Activated naive CD4-positive, alpha-beta T cell treated with anti-CD3 and anti-CD28 coated beads, Interleukin-2, amount 50 U/mL, for 72 hours (primary cell): ENCODE measurements at regions not wholly inside any gene's neighbourhood (a gene's known extent, or its start where the extent isn't known, plus 50 kb on each side); places are given as distances from the start of the nearest gene placed in this dataset.
"Not testable (repeated sequence)": the region's sequence is repeated elsewhere in the genome, so short reads cannot be mapped to it uniquely, and the experiment has no call there.

Source experiments
- ATAC-seq, 2 donors: fragments of 150-1000 bp; cut with Tn5 transposase; 2 replicates each; pipeline ENCODE4 v1.10.0; 2021; ENCODE audit warnings: mild to moderate bottlenecking in 2 of 2, moderate library complexity in 2 of 2
- DNase-seq, 2 donors: peaks; one replicate each; pipeline ENCODE4 v3.0.0; 2021 to 2022; ENCODE audit warnings: low spot score in 2 of 2
- H3K27ac Mint-ChIP-seq, 2 donors: one replicate each; pipeline ENCODE4 v1.8.0; 2022; ENCODE audit warnings: mild to moderate bottlenecking in 2 of 2, mixed read lengths in 2 of 2
- H3K36me3 Mint-ChIP-seq, 2 donors: one replicate each; pipeline ENCODE4 v1.8.0; 2022; ENCODE audit warnings: mixed read lengths in 2 of 2
- H3K9me3 Mint-ChIP-seq, 2 donors: one replicate each; pipeline ENCODE4 v1.8.0; 2022; ENCODE audit warnings: mixed read lengths in 2 of 2

DNA sequence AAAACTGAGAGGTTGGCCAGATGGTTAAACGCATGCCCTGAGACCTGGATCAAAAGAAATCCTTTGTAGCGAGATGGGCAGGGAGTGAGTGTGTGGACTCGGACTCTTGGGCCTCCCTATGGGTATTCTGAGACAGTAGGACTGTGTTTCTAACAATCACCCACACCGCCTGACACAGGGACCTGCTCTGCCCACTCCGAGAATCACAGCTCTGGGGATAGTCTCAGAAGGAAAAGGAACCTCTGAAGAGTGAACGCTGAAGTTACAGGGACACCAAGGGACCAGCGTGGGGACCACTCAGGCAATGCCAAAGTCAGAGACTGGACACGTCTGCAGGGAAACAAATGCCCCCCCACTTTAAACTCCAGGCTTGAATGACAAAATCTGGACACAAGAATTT, 242.1 kb upstream of the TCERG1L start:
- no peaks in the 10 kb centered on the region for H3K36me3 Mint-ChIP-seq
- ATAC-seq (no peak), DNase-seq (no peak)
- H3K27ac Mint-ChIP-seq, result no peak overlapping the region
- no peaks in the 10 kb centered on the region for H3K9me3 Mint-ChIP-seq

DNA sequence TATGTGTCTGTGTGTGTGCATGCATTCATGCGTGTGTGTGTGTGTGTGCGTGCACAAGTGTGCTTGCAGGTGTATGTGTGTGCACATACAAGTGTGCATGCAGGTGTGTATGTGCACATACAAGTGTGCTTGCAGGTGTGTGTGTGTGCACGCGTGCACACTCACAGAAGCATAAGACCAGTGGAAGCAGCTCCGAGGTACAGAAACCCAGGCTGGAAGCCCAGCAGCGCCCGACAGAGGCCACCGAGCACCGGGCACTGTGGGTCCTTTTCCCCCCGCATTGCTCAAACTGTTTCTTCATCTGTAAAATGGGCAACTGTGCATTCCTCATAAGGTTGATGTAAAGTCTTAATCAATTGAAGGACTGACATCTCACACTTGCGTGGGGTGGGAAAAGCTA, 243.3 kb upstream of the TCERG1L start:
- Mint-ChIP-seq H3K9me3 (no peaks in the 10 kb centered on the region), H3K27ac (no peak overlapping the region), H3K36me3 (no peaks in the 10 kb centered on the region)
- no peak for ATAC-seq
- no peak for DNase-seq

DNA sequence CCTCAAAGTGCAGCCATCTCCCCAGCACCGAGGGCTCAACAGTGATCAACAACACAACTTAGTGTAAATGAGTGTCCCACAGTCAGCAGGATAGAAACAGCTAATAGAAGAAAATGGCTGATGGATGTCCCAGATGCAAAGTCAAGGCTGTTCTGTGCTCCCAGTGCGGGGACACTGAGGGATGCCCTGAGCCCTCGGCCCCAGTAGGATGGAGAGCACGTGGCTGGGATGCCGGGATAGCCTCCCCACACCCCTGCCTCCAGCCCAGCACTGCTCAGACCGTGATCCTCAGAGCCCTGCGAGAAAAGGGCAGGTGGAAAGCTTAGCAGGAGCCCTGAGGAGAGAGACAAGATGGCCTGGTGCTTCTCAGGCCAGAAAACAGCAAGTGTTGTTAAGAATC, 243.9 kb upstream of the TCERG1L start:
- DNase-seq, result no peak
- no peak overlapping the region for H3K27ac Mint-ChIP-seq
- ATAC-seq, result no peak
- no peaks in the 10 kb centered on the region for H3K9me3 Mint-ChIP-seq
- H3K36me3 Mint-ChIP-seq, result no peaks in the 10 kb centered on the region

DNA sequence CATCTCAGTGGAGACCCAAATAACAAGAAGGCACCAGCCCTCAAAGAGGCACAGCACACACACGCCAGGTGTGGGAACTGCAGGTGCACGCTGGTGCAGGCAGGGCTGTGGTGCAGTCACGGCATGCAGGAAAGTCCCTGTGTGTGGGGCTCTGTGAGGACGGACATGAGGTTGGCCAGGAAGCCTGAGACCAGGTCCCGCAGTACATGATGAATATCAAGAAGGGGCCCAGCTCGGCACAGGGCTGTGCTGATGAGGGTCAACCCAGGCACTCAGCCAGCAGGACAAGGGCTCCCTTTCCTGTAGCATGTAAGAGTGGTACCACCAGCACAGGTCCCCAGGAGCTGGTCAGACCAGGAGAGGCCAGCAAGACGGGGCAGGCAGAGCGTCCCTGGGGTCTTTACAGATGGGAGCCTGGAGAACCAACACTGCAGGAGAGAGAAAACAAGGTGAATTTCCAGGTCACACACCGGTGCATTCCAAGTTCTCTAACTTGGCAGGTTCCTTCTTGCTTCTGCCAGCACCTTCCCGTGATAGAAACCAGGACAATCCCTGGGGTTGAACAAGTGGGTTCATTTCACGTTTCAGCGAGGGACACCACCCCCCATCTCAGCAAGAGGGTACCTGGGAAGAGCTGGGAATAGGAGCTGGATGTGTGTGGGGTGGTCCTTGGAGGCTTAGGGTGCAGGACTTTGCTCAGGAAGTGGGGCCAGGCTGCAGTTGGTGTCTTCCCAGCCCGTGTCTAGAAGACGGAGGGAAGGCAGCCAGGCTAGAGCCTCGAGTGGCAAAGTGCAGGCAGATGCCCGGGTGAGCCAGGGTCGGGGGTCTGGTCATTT, 244.8 kb upstream of the TCERG1L start:
- no peak for DNase-seq
- Mint-ChIP-seq H3K36me3 (no peaks in the 10 kb centered on the region), H3K27ac (no peak overlapping the region), H3K9me3 (no peaks in the 10 kb centered on the region)
- ATAC-seq, result no peak

DNA sequence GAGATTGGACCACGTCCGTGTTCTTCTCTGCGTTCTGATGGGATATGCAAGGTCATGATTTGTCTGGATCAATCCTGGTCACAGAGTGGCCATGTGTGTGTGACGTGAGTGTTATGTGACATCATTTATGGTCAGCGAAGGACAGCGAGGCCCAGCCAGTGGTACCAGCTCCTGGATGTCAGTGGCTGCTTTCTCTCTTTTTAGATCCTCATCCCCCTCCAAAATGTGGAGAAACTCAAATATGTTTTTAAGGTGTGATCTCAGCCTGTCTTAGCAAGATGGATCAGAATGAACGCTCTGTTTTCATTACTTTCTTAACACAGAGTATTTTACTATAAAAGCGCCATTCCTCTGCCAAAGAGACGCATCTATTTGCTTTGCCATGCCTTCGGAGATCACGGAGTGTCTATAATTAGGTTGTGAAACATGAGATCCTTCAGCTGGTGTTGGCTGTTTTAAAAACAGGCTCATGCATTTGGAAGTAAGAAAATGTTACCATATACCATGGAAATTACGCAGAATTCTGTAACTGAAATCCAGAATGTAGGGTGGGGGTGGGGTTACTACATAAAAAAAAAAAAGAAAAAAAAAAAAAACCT, 245.5 kb upstream of the TCERG1L start:
- Mint-ChIP-seq H3K27ac (no peak overlapping the region), H3K36me3 (no peaks in the 10 kb centered on the region), H3K9me3 (no peaks in the 10 kb centered on the region)
- ATAC-seq (no peak), DNase-seq (no peak)

DNA sequence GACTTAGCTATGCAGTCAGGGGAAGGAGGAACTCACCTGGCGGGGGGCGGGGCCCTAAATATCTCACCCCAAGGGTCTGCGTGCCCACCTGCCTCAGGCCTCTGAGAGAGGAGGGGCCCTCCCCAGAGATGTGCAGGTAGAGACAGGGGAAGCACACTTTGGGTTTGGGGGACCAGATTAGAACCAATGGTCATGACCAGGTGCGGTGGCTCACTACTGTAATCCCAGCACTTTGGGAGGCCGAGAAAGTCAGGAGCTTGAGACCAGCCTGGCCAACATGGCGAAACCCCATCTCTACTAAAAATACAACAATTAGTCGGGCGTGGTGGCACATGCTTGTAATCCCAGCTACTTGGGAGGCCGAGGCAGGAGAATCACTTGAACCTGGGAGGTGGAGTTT, 246.4 kb upstream of the TCERG1L start:
- DNase-seq, ATAC-seq, H3K27ac Mint-ChIP-seq, H3K36me3 Mint-ChIP-seq, H3K9me3 Mint-ChIP-seq: not testable (repeated sequence)

DNA sequence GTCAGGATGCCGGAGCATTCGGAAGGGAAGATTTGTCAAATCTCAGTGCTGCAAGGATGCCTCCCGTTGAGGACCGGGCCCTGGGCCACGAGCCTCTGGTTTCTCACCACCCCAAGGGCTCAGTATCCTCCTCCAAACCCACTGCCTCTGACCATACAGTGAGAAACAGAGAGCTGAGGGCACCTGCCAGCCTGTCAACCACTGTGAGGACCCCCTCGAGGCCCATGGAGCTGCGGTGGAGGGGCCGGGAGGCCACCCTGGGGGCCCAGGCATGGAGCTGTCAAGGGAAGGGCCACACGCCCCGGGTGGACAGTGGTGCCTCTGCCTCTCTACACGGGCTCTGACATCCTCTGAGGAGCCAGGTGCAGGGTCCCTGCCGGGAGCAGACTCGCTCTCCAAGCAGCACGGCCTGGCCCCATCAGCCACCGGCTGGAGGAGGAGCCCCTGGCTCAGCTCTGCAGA, 248.0 kb upstream of the TCERG1L start:
- H3K27ac Mint-ChIP-seq, result no peak overlapping the region
- DNase-seq (no peak), ATAC-seq (no peak)
- H3K9me3 Mint-ChIP-seq, result peaks cover 0 to under 1% of the 10 kb centered on the region in 2 donors
- H3K36me3 Mint-ChIP-seq, result peaks cover 0 to 7% of the 10 kb centered on the region in 2 donors

DNA sequence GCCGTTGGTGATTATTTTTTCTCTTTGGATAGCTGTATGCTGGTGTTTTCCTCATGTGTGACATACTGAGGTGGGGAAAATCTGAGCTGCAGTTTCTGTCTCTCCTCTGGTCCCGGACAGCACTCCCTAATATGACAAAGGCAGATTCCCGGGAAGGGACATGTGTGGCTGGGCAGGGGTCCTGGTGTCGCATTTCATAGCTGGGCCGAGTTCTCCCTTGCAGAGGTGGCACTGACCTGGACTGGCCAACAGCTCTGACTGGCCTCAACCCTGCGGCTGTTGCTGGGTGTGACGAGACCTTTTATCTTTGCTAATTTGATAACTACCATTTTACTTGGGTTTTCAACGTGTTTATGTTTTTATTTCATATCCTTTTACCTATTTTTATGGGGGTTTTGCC, 248.6 kb upstream of the TCERG1L start:
- ATAC-seq (no peak), DNase-seq (no peak)
- H3K27ac Mint-ChIP-seq, result no peak overlapping the region
- peaks cover 0 to 7% of the 10 kb centered on the region in 2 donors for H3K36me3 Mint-ChIP-seq
- H3K9me3 Mint-ChIP-seq, result peaks cover 5 to 7% of the 10 kb centered on the region in 2 donors

DNA sequence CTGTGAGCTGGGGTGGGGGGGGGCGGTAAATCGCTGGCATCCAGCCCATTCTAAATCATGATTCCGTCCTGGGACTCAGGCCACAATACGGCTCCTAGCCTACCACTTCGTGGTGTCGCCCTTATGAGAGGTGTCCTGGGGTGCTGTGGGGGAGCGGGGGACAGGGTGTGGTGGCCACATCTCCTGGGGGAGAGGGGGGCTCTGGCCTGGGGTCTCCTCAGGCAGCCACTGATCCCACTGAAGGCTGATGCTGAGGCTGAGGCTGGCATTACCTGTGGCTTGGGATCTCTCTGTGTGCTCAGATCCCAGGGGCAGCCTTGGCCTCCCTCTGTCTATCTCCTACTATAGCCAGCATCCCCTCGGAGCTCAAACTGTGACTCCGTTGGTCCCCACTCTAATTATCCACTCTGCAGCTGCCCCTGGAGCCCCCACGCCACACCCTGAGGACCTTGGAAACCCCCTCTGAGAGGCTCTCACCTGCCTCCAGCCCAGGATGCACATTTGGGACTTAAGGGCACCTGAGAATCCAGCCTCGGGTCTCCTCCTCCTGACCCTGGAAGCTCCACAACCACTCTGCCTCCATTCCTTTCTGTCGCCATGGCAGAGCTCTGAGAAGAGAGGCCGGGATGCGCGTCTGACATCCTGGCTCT, 249.3 kb upstream of the TCERG1L start:
- Mint-ChIP-seq H3K36me3 (peaks cover 0 to 7% of the 10 kb centered on the region in 2 donors), H3K9me3 (peaks cover 5 to 7% of the 10 kb centered on the region in 2 donors), H3K27ac (no peak overlapping the region)
- ATAC-seq (no peak), DNase-seq (no peak)

DNA sequence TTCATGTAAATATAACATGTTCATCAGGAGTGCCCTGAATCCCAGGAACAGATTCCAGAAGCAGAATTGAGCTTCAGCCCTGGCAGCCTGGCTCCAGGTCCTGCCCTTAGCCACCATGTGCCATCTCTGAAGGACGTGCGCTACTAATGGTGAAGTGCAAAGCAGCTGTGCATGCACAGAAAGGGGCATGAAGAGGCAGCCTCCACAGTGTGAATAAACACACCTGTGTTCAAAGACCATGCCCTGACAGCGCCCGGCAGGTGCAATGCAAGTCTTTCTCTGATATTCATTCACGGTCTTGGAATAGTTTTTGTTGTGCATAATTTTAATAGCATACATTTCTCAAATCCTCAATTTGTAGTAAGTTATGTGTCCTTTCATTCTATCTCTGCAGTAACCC, 250.4 kb upstream of the TCERG1L start:
- DNase-seq (no peak), ATAC-seq (no peak)
- Mint-ChIP-seq H3K27ac (no peak overlapping the region), H3K9me3 (peaks cover 7 to 8% of the 10 kb centered on the region in 2 donors), H3K36me3 (peaks cover 0 to 7% of the 10 kb centered on the region in 2 donors)

DNA sequence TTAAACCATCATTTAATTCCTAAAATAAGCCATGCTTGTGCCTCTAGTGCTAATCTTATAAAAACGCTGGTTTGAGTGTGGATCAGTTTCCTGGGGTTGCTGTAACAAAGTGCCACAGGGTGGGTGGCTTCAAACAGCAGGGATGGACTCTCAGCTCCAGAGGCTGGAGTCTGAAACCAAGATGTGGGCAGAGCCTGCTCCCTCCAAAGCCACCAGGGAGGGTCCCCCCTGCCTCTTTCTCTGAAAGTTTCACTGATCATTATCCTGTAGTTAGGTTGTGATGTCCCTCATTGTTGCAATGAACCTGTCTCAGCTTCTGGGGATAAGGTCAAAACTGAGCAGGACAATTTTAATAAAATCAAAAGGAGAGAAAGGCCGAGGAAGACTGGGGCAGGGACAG, 251.9 kb upstream of the TCERG1L start:
- peaks cover 0 to 7% of the 10 kb centered on the region in 2 donors for H3K36me3 Mint-ChIP-seq
- ATAC-seq, result no peak
- no peak overlapping the region for H3K27ac Mint-ChIP-seq
- peaks cover 7 to 8% of the 10 kb centered on the region in 2 donors for H3K9me3 Mint-ChIP-seq
- no peak for DNase-seq

DNA sequence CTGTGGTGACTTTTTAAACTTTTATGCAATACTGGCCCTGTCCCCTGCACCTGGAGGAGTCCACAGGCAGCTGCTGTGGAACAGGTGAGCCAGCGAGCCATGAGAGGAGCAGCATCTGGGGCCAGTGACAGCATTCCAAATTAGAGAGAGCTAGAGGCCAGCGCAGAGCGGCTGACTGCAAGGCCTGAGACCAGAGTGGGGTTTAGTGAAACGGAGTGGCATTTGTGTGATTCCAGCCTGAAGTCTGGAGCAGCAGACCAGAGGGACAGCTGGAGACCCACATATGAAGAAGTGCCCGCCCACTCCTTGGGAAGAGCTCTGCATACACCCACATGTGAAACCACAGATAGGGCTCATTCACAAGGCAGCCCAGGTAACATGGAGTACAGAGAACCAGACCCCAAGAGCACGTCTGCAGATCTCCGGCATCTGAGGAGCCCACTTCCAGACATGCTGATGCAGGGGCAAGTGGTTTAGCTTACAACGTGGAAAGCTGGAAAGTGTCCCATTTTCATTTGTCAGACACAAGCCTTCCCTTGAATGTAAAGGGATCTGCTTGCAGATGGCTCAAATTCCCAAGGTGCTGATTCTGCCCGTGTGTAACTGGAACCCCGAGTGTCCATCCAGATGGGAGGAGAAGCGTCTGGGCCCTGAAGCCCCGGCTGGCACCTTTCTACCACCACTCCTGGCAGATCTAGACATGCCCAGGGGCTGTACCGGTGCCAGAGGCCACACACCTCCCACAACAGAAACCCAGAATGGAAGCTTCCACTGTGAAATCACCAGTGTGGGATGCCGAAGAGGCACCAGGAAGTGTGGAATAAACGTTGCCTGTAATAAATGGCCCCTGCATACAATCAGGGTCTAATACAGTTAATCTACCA, 256.0 kb upstream of the TCERG1L start:
- H3K9me3 Mint-ChIP-seq, result peaks cover 7 to 8% of the 10 kb centered on the region in 2 donors
- DNase-seq (no peak), ATAC-seq (no peak)
- peaks cover 0 to 7% of the 10 kb centered on the region in 2 donors for H3K36me3 Mint-ChIP-seq
- no peak overlapping the region for H3K27ac Mint-ChIP-seq

DNA sequence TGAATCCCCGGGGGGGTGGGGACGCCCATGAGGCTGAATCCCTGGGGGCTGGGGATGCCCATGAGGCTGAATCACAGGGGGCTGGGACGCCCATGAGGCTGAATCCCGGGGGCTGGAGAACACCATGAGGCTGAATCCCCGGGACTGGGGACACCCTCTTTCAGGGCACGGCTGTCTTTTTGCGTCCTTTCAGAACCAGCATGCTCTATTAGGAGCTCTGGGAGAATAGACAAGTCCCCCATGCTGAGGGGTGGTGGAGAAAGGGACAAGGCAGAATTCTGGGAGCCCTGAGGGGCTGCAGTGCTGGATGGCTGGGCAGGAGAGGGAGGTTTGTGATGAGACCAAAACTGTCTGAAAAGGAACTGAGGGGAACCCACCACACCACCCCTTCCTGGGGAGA, 257.3 kb upstream of the TCERG1L start:
- DNase-seq (no peak), ATAC-seq (no peak)
- Mint-ChIP-seq H3K36me3 (peaks cover 0 to 1% of the 10 kb centered on the region in 2 donors), H3K27ac (no peak overlapping the region), H3K9me3 (peaks cover 7 to 8% of the 10 kb centered on the region in 2 donors)

DNA sequence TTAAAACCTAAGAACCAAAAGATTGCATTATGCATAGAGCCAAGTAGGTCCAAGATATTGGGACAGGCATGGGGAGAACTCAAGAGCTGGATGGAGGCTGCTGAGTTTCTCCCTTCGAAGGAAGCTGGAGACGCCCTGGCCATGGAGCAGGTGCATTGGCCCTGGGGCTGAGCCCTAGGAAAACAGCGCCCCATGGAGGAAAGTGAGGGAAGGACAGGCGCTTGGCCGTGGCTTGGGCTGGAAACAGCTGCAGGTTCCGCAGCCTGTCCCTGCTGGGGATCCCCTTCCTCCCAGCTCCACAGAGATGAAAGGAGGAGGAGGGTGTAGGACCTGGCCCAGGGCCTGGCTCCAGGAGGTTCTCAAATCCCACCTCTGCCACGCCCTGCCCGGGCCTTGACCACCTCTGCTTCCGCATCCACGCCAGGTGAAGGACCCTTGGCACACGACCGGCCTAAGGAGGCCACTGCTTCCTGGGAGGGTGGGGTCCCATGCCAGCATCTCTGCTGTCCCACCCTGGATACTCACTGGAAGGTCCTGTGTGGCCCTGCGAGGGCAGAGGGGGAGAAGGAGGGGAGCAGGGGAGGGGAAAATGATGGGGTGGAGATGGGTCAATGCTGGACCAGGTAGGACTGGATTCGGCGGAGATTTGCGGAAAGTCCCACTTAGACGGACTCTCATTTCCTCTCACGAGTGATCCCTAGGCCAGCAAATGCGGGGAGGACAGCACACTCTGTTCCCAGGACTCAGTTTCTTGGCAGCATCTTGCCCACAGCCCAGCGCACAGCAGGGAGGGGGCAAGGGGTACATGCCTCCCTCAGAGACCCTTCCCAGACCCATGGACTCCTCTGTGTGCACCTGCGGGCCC, 258.6 kb upstream of the TCERG1L start:
- H3K27ac Mint-ChIP-seq, result no peak overlapping the region
- ATAC-seq, result no peak
- DNase-seq, result peak in 1 of 2 donors; percentile 18
- H3K36me3 Mint-ChIP-seq, result no peaks in the 10 kb centered on the region
- peaks cover under 1 to 3% of the 10 kb centered on the region in 2 donors for H3K9me3 Mint-ChIP-seq

DNA sequence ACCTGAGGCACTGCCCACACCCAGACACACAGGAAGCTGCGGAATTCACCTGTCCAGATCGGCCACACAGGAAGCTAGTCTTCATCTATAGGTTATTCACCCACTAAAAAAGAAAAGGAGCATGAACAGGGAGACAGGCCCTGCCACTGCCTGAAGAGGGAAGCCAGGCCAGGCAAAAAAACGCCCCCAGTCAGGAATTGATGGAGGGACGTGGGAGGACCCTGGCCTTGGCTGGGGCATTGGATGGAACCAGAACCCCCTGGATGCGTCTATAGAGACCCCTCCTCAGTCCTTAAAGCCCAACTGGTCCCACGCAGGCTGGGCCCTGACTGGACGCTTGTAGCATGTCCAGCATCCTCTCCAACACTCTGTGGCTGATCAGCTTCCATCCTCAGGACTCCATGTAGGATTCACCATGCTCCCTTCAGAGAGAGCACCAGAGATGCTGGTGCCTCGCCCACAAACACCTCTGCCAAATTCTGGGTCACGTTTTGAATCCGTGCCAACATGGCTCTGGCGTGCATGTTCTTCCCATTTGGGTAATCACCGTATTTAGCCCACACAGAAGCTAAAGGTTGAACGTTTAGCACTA, 259.3 kb upstream of the TCERG1L start:
- ATAC-seq, result no peak
- no peak overlapping the region for H3K27ac Mint-ChIP-seq
- H3K36me3 Mint-ChIP-seq, result no peaks in the 10 kb centered on the region
- H3K9me3 Mint-ChIP-seq, result peaks cover 0 to 3% of the 10 kb centered on the region in 2 donors
- no peak for DNase-seq
